ENCODE measurements at regions not wholly inside any gene's neighbourhood (a gene's known extent, or its start where the extent isn't known, plus 50 kb on each side); places are given as distances from the start of the nearest gene placed in this dataset.

- BruUV-seq (replicated peaks), result no TSS peak
- Histone ChIP-seq H3K27me3 (ENCODE audit: control insufficient read depth in 2 of 2, insufficient read depth in 2 of 2, low read length in 2 of 2) (peaks cover 18 to 21% of the 10 kb centered on the region in 2 experiments), H3K9me3 (replicated peaks; ENCODE audit: control insufficient read depth, insufficient read depth, low read length) (no peaks in the 10 kb centered on the region), H3K9ac (replicated peaks; ENCODE audit: extremely low read depth, insufficient read depth, low read length) (no peak overlapping the region), H3K79me2 (ENCODE audit: control insufficient read depth, insufficient read depth, low read length) (no peaks in the 10 kb centered on the region), H3K9me1 (replicated peaks; ENCODE audit: control insufficient read depth, extremely low read depth, insufficient read depth, low read length) (no peaks in the 10 kb centered on the region), H3K4me3 (replicated peaks in 1 of 3; ENCODE audit: insufficient read depth in 1 of 3, low read depth in 1 of 3, low read length in 3 of 3) (no peak overlapping the region), H3K4me1 (ENCODE audit: control insufficient read depth, extremely low read depth, insufficient read depth, low read length) (peaks cover 19% of the 10 kb centered on the region), H2AFZ (ENCODE audit: low read depth, low read length) (no peak overlapping the region), H3K36me3 (ENCODE audit: control insufficient read depth in 2 of 2, extremely low read depth in 1 of 2, insufficient read depth in 2 of 2, low read length in 2 of 2) (no peaks in the 10 kb centered on the region), H3K4me2 (ENCODE audit: insufficient read depth, low read length) (no peak overlapping the region), H4K20me1 (replicated peaks; ENCODE audit: control insufficient read depth, extremely low read depth, insufficient read depth, low read length) (no peaks in the 10 kb centered on the region), H3K27ac (ENCODE audit: insufficient read depth, low read depth, low read length) (no peak overlapping the region)
- ChIA-PET CTCF (interaction anchor here (1.0 to 2.1 kb wide), 2 partner anchors 130 to 185 kb away, joined by 3 to 18 read pairs; no protein-coding TSS in a partner anchor), POLR2A (no interaction called here)
- dilution Hi-C loops (cut with MboI; ENCODE audit: extremely low pct_ligation_motif_present, low sequenced_read_pairs) (no loop called here), intact Hi-C loops (cut with micrococcal nuclease) (no loop called here)
- DNase-seq (ENCODE audit: low read depth, low spot score), result no peak
- no peak for TF ChIP-seq CTCF (IDR thresholded peaks at IDR 0.05; ENCODE audit: extremely low read depth in 1 of 2, insufficient read depth in 1 of 2, low read depth in 1 of 2, low read length in 2 of 2)
- TF ChIP-seq GATA2 (IDR thresholded peaks at IDR 0.05; ENCODE audit: insufficient read depth, insufficient read length, low read depth, low read length), result no peak
- no peak for TF ChIP-seq POLR2A (IDR thresholded peaks at IDR 0.05; ENCODE audit: low read depth, low read length)
- no peak for TF ChIP-seq MYC (IDR thresholded peaks at IDR 0.05; ENCODE audit: low read depth, low read length)
- TF ChIP-seq MAX (IDR thresholded peaks at IDR 0.05; ENCODE audit: insufficient read depth, insufficient read length), result no peak
- no peak for TF ChIP-seq FOS (IDR thresholded peaks at IDR 0.05; ENCODE audit: borderline replicate concordance, insufficient read depth, low read length)
- TF ChIP-seq POLR2AphosphoS5 (IDR thresholded peaks at IDR 0.05; ENCODE audit: insufficient read depth, low read depth, low read length), result no peak
- no peak for TF ChIP-seq EZH2 (IDR thresholded peaks at IDR 0.05; ENCODE audit: borderline replicate concordance, low read depth, low read length, severe bottlenecking)
- no peak for TF ChIP-seq JUN (IDR thresholded peaks at IDR 0.05; ENCODE audit: borderline replicate concordance, insufficient read depth, insufficient read length, low read depth)
- FAIRE-seq, result no peak
These were observed 78.6 kb upstream of the CCL2 start for GRCh38 chr17:34176440-34176839.

Measured in endothelial cell of umbilical vein (primary cell).